ENCODE measurements at regions not wholly inside any gene's neighbourhood (a gene's known extent, or its start where the extent isn't known, plus 50 kb on each side); places are given as distances from the start of the nearest gene placed in this dataset.
"Not testable (repeated sequence)": the region's sequence is repeated elsewhere in the genome, so short reads cannot be mapped to it uniquely, and the experiment has no call there.

DNA sequence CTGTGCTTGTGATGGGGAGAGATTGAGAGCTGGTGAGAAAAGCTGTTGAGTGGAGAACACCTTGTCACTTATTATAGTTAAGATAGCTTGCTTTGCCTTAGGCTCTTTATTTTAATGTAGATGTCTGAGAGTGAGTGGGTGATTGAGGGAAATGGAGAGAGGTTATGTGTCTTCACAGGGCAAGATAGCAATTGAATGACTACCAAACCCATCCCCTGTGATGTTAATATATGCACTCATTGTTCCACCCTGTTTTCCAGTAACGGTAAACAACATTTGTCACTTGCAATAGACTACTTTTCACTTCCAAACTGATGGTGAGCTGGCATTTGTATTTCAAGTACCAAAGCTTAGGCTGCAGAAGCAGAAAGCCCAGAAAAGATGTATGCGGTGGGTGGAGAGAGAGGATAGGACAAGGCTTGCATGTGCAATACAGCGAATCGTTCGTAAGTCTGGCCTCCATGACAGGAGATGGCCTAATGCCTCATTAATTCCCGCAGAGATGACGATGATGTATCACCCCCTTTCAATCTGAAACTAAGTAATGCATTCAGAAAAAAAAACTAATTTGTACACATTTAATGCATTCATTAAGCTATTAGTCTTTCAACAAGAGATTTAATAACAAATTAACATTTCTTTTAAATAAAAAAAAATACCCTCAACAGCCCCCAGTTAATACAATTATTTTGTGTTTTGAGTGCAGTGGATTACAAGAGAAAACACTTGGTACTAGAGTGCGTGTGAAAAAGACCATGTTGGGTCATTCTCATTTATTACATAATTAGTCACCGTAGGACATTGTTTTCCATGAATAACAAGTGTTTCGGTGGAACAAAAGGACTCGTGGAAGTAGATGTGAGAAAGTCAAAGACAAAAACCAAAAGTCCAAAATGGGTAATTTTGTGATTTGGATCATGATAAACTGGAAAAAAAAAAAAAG lies 699.0 kb downstream of the BRINP1 start:
- Histone ChIP-seq H3K9me3 (ENCODE audit: control insufficient read depth, insufficient read depth, low read depth, low read length) (no peaks in the 10 kb centered on the region), H3K4me1 (ENCODE audit: control insufficient read depth, insufficient read depth, low read length) (no peaks in the 10 kb centered on the region), H3K4me3 (ENCODE audit: low read depth in 2 of 2, low read length in 2 of 2) (no peak overlapping the region), H3K36me3 (ENCODE audit: control insufficient read depth, insufficient read depth, low read length) (no peaks in the 10 kb centered on the region), H3K27me3 (ENCODE audit: control insufficient read depth, insufficient read depth, low read length) (no peaks in the 10 kb centered on the region), H3K27ac (ENCODE audit: low read length) (no peak overlapping the region)
- in situ Hi-C loops (cut with HindIII; ENCODE audit: low pct_unique_long_range_greater_than_20kb, low sequenced_read_pairs) (no loop called here), intact Hi-C loops (cut with micrococcal nuclease; ENCODE audit: unreplicated experiment) (no loop called here)
- no peak for ATAC-seq
- ChIA-PET CTCF (no interaction called here), POLR2A (no interaction called here)
- no peak for DNase-seq (ENCODE audit: low read depth, low spot score)
- BruUV-seq (replicated peaks) = no TSS peak
- TF ChIP-seq TCF7L2 (IDR thresholded peaks at IDR 0.05; ENCODE audit: low read depth, low read length) (no peak), CTCF (IDR thresholded peaks at IDR 0.05) (no peak), POLR2AphosphoS5 (IDR thresholded peaks at IDR 0.05; ENCODE audit: low read depth, low read length) (no peak), REST (IDR thresholded peaks at IDR 0.05; ENCODE audit: insufficient read depth in 1 of 2, low read depth in 2 of 2, low read length in 1 of 2) (no peak), SIN3A (IDR thresholded peaks at IDR 0.05; ENCODE audit: borderline replicate concordance, insufficient read depth, low read depth, low read length) (no peak)

- in situ Hi-C loops (cut with HindIII; ENCODE audit: low pct_unique_long_range_greater_than_20kb, low sequenced_read_pairs) = no loop called here
- DNase-seq (ENCODE audit: low read depth, low spot score) = no peak
- BruUV-seq (replicated peaks) = no TSS peak
- CTCF ChIA-PET = no interaction called here
- Histone ChIP-seq H3K27me3 (ENCODE audit: control insufficient read depth, insufficient read depth, low read length) (no peaks in the 10 kb centered on the region), H3K36me3 (ENCODE audit: control insufficient read depth, insufficient read depth, low read length) (no peaks in the 10 kb centered on the region), H3K4me3 (ENCODE audit: low read depth in 2 of 2, low read length in 2 of 2) (no peak overlapping the region), H3K9me3 (ENCODE audit: control insufficient read depth, insufficient read depth, low read depth, low read length) (no peaks in the 10 kb centered on the region), H3K4me1 (ENCODE audit: control insufficient read depth, insufficient read depth, low read length) (no peaks in the 10 kb centered on the region), H3K27ac (ENCODE audit: low read length) (no peak overlapping the region)
- intact Hi-C loops (cut with micrococcal nuclease; ENCODE audit: unreplicated experiment) = no loop called here
- TF ChIP-seq TCF7L2 (IDR thresholded peaks at IDR 0.05; ENCODE audit: low read depth, low read length) (no peak), REST (IDR thresholded peaks at IDR 0.05; ENCODE audit: insufficient read depth in 1 of 2, low read depth in 2 of 2, low read length in 1 of 2) (no peak), SIN3A (IDR thresholded peaks at IDR 0.05; ENCODE audit: borderline replicate concordance, insufficient read depth, low read depth, low read length) (no peak), POLR2AphosphoS5 (IDR thresholded peaks at IDR 0.05; ENCODE audit: low read depth, low read length) (no peak), CTCF (IDR thresholded peaks at IDR 0.05) (no peak)
- POLR2A ChIA-PET = no interaction called here
- ATAC-seq = no peak
Observed at GRCh38 chr9:118674942-118675341, 694.3 kb downstream of the BRINP1 start.

- POLR2A ChIA-PET; H3K9me3 ChIP-seq (ENCODE audit: control insufficient read depth, insufficient read depth, low read depth, low read length); in situ Hi-C loops (cut with HindIII; ENCODE audit: low pct_unique_long_range_greater_than_20kb, low sequenced_read_pairs); BruUV-seq (replicated peaks); CTCF ChIA-PET; ATAC-seq; H3K4me3 ChIP-seq (ENCODE audit: low read depth in 2 of 2, low read length in 2 of 2); H3K27me3 ChIP-seq (ENCODE audit: control insufficient read depth, insufficient read depth, low read length); H3K36me3 ChIP-seq (ENCODE audit: control insufficient read depth, insufficient read depth, low read length); DNase-seq (ENCODE audit: low read depth, low spot score); H3K27ac ChIP-seq (ENCODE audit: low read length); H3K4me1 ChIP-seq (ENCODE audit: control insufficient read depth, insufficient read depth, low read length); intact Hi-C loops (cut with micrococcal nuclease; ENCODE audit: unreplicated experiment): not testable (repeated sequence)
Observed at GRCh38 chr9:118677936-118678653, 691.1 kb downstream of the BRINP1 start.

All from Panc1 (cell line).